CD8-positive, alpha-beta memory T cell (primary cell): ENCODE measurements at regions not wholly inside any gene's neighbourhood (a gene's known extent, or its start where the extent isn't known, plus 50 kb on each side); places are given as distances from the start of the nearest gene placed in this dataset.

Source experiments
- CTCF ChIA-PET: fragments of 350-600 bp; sonication (Branson Sonifier 250); formaldehyde crosslinking; loops from one replicate; lab custom pipeline; 2021; ENCODE audit warnings: antibody characterized with exemption; lab: Charles Lee
- POLR2A ChIA-PET: fragments of 350-600 bp; sonication (Branson Sonifier 250); formaldehyde crosslinking; loops from one replicate; lab custom pipeline; 2021; ENCODE audit warnings: antibody characterized with exemption; lab: Charles Lee
- DNase-seq, 5 donors: peaks; one replicate each; pipeline versions ENCODE4 v3.0.0 to v3.0.0-alpha.2; 2020 to 2022; ENCODE audit warnings: mixed read lengths in 1 of 5
- H3K27ac ChIP-seq: one replicate; pipeline ENCODE4 v1.7.0; 2013; ENCODE audit warnings: low read depth, mild to moderate bottlenecking, low read length, moderate library complexity
- H3K27me3 ChIP-seq: 2 replicates; pipeline ENCODE4 v1.7.0; 2013; ENCODE audit warnings: low read length, mild to moderate bottlenecking; ENCODE audit not compliant: insufficient read depth, poor library complexity, severe bottlenecking
- H3K36me3 ChIP-seq: 2 replicates; pipeline ENCODE4 v1.7.0; 2013; ENCODE audit warnings: mild to moderate bottlenecking, low read length, moderate library complexity; ENCODE audit not compliant: insufficient read depth
- H3K4me1 ChIP-seq: 2 replicates; pipeline ENCODE4 v1.7.0; 2013; ENCODE audit warnings: mild to moderate bottlenecking, low read length, moderate library complexity; ENCODE audit not compliant: insufficient read depth
- H3K4me3 ChIP-seq: 2 replicates; pipeline ENCODE4 v1.7.0; 2013; ENCODE audit warnings: mild to moderate bottlenecking, low read length
- H3K9me3 ChIP-seq: 2 replicates; pipeline ENCODE4 v1.7.0; 2013; ENCODE audit warnings: mild to moderate bottlenecking, low read length
- H3K27ac Mint-ChIP-seq, 8 donors: one replicate each; pipeline ENCODE4 v1.8.0; 2020 to 2021; ENCODE audit warnings: mixed read lengths in 8 of 8, mild to moderate bottlenecking in 6 of 8, inconsistent platforms in 3 of 8, moderate library complexity in 3 of 8
- H3K27me3 Mint-ChIP-seq, 2 donors: one replicate each; pipeline ENCODE4 v1.8.0; 2020 to 2021; ENCODE audit warnings: mixed read lengths in 2 of 2, mild to moderate bottlenecking in 1 of 2, moderate library complexity in 1 of 2
- H3K36me3 Mint-ChIP-seq, 3 donors: one replicate each; pipeline ENCODE4 v1.8.0; 2020 to 2021; ENCODE audit warnings: mixed read lengths in 3 of 3, inconsistent platforms in 1 of 3, mild to moderate bottlenecking in 1 of 3
- H3K4me1 Mint-ChIP-seq, 3 donors: one replicate each; pipeline ENCODE4 v1.8.0; 2020 to 2021; ENCODE audit warnings: mixed read lengths in 3 of 3, inconsistent platforms in 1 of 3, mild to moderate bottlenecking in 1 of 3
- H3K4me3 Mint-ChIP-seq, 7 donors: one replicate each; pipeline ENCODE4 v1.8.0; 2020 to 2021; ENCODE audit warnings: mixed read lengths in 7 of 7, mild to moderate bottlenecking in 6 of 7, moderate library complexity in 4 of 7, inconsistent platforms in 2 of 7
- H3K9me3 Mint-ChIP-seq, 5 donors: one replicate each; pipeline ENCODE4 v1.8.0; 2020 to 2022; ENCODE audit warnings: mixed read lengths in 5 of 5, mild to moderate bottlenecking in 3 of 5, moderate library complexity in 2 of 5, inconsistent platforms in 1 of 5

DNA sequence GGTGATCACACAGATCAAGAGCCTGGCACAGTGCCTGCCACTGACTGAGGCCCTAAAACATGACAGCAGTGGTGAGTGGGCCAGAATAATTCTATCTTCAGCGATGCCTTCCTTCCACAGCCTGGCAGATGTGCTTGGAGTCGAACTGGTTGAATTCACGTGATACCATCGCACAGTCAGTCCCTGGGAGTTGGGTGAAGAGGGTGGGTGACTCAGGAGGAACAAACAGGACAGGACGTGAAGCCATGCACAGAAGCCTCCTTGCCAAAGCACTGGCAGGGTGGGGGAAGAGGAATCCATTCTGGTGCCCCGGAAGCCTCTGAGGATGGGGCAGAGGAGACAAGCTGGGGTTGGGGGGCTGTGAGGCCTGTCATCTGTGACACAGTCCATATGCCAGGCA is 80.3 kb upstream of the WNT4 start:
- H3K4me1 Mint-ChIP-seq: no peaks in the 10 kb centered on the region
- no peak overlapping the region for H3K27ac Mint-ChIP-seq
- Histone ChIP-seq H3K4me1 (no peaks in the 10 kb centered on the region), H3K27ac (no peak overlapping the region), H3K4me3 (no peak overlapping the region), H3K9me3 (no peaks in the 10 kb centered on the region), H3K27me3 (no peaks in the 10 kb centered on the region), H3K36me3 (no peaks in the 10 kb centered on the region)
- DNase-seq: no peak
- CTCF ChIA-PET: no interaction called here
- no peaks in the 10 kb centered on the region for H3K9me3 Mint-ChIP-seq
- POLR2A ChIA-PET: no interaction called here
- peaks cover 11 to 51% of the 10 kb centered on the region in 2 donors for H3K27me3 Mint-ChIP-seq
- no peaks in the 10 kb centered on the region for H3K36me3 Mint-ChIP-seq
- no peak overlapping the region for H3K4me3 Mint-ChIP-seq

DNA sequence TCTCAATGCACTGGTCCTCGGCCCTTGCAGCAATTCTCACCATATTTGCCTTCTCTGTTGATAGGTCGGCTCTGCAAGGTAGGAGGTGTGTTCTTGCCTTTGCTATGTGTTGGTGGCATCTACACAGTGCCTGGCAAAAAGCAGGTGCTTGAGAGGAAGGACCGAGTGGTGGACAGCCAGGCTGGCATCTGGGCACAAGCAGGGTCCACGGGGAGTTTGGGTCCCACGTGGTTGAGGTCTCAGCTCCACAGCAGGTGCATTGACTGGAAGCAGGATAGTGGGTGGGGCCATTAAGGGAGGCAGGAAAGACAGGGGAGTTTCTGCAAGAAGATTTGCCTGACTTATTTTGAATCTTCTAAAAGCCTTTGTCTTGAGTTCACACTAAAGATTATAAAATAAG is 81.2 kb upstream of the WNT4 start:
- no peaks in the 10 kb centered on the region for H3K27me3 ChIP-seq
- ChIA-PET POLR2A (no interaction called here), CTCF (no interaction called here)
- no peaks in the 10 kb centered on the region for H3K9me3 ChIP-seq
- H3K4me3 ChIP-seq: no peak overlapping the region
- H3K4me1 ChIP-seq: no peaks in the 10 kb centered on the region
- peaks cover 0 to 2% (median 0%) of the 10 kb centered on the region in 5 donors for H3K9me3 Mint-ChIP-seq
- DNase-seq: no peak
- peak overlapping the region in 2 of 8 donors; percentile 1 to 70 for H3K27ac Mint-ChIP-seq
- H3K27me3 Mint-ChIP-seq: peaks cover 9 to 49% of the 10 kb centered on the region in 2 donors
- H3K36me3 Mint-ChIP-seq: no peaks in the 10 kb centered on the region
- no peak overlapping the region for H3K4me3 Mint-ChIP-seq
- H3K36me3 ChIP-seq: no peaks in the 10 kb centered on the region
- no peaks in the 10 kb centered on the region for H3K4me1 Mint-ChIP-seq
- no peak overlapping the region for H3K27ac ChIP-seq

DNA sequence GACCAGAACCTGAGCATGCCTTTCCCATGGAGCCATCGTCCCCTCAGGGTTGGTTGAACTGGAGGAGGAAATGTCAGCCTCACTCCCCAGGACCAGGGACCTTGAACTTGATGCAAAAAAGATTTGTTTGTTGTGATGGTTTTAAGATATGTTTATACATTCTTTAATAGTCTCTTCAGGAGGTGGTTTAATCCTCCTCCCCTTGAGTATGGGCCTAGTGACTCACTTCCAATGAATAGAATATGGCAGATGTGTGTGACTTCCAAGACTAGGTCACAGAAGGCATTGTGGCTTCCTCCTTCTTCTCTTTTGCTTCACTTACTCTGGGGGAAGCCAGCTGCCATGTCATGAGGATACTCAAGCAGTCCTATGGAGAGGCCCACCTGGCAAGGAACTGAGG is 81.7 kb upstream of the WNT4 start:
- no peaks in the 10 kb centered on the region for H3K36me3 ChIP-seq
- ChIA-PET CTCF (no interaction called here), POLR2A (no interaction called here)
- peaks cover 8 to 46% of the 10 kb centered on the region in 2 donors for H3K27me3 Mint-ChIP-seq
- no peak overlapping the region for H3K4me3 Mint-ChIP-seq
- H3K27ac ChIP-seq: no peak overlapping the region
- peaks cover 0 to 2% (median 0%) of the 10 kb centered on the region in 5 donors for H3K9me3 Mint-ChIP-seq
- no peak overlapping the region for H3K4me3 ChIP-seq
- H3K9me3 ChIP-seq: no peaks in the 10 kb centered on the region
- no peaks in the 10 kb centered on the region for H3K36me3 Mint-ChIP-seq
- no peak for DNase-seq
- H3K27me3 ChIP-seq: no peaks in the 10 kb centered on the region
- H3K27ac Mint-ChIP-seq: no peak overlapping the region
- no peaks in the 10 kb centered on the region for H3K4me1 Mint-ChIP-seq
- H3K4me1 ChIP-seq: no peaks in the 10 kb centered on the region

DNA sequence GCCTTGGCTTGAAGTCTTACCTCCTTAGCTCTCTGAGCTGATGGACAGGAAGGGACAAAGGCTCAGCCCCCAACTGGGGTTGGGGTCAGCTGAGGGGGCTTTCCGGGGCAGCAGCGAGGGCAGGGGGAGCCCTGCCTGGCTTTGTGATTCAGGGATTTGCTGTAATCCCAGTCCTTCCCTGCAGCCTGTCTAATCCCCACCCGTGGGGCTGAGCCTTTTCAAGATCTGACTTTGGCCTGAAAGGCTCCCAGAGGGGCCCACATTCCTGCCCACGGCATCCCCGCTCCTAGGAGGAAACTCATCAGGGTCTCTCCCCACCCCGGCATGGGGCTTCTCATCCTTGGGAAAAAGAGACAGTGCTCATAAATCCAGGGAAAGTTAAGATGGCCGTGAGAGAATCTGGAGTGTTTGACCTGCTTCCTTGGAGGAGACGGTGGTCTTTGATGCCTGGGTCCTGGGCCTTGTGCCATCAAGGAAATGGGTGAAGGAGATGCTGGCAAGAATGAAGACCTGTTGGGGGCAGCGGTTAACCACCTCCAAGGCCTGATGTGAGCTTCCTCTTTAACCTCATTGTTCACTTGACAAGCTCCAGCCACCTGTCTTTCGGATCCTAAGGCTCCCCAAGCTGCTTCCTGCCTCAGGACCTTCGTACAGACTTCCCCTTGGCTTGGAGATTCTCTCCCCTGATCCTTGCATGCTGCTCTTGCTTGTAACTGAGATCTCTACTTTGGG is 83.1 kb upstream of the WNT4 start:
- H3K27me3 Mint-ChIP-seq: peaks cover 9 to 41% of the 10 kb centered on the region in 2 donors
- Histone ChIP-seq H3K4me3 (no peak overlapping the region), H3K4me1 (no peaks in the 10 kb centered on the region), H3K9me3 (no peaks in the 10 kb centered on the region), H3K36me3 (no peaks in the 10 kb centered on the region), H3K27me3 (no peaks in the 10 kb centered on the region), H3K27ac (no peak overlapping the region)
- no peaks in the 10 kb centered on the region for H3K36me3 Mint-ChIP-seq
- no peak overlapping the region for H3K27ac Mint-ChIP-seq
- peak in 1 of 5 donors; percentile 8 for DNase-seq
- ChIA-PET CTCF (no interaction called here), POLR2A (no interaction called here)
- H3K9me3 Mint-ChIP-seq: peaks cover 0 to 2% (median 0%) of the 10 kb centered on the region in 5 donors
- H3K4me3 Mint-ChIP-seq: no peak overlapping the region
- H3K4me1 Mint-ChIP-seq: no peaks in the 10 kb centered on the region

DNA sequence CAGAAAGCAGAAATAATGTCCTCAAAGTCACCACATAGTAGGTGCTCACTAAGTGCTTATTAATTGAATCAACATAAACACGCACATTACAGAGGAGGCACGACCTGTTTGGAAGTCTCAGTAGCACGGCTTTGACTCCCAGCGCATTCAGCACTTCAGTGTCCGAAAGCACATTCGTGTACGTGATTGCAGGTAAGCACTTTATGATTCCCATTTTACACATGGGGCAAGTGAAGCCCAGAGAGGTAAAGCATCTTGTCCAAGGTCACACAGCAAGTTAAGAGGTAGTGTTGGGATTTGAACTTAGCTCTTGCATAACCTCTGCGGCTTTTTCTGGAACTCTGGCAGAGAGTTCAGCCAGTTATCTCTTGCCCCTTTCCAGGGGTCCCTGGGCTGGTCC is 85.2 kb upstream of the WNT4 start:
- Histone ChIP-seq H3K36me3 (no peaks in the 10 kb centered on the region), H3K4me1 (no peaks in the 10 kb centered on the region), H3K27ac (no peak overlapping the region), H3K4me3 (no peak overlapping the region), H3K9me3 (no peaks in the 10 kb centered on the region), H3K27me3 (no peaks in the 10 kb centered on the region)
- ChIA-PET POLR2A (no interaction called here), CTCF (no interaction called here)
- Mint-ChIP-seq H3K9me3 (peaks cover 0 to 2% (median 0%) of the 10 kb centered on the region in 5 donors), H3K27ac (no peak overlapping the region), H3K4me3 (no peak overlapping the region), H3K36me3 (no peaks in the 10 kb centered on the region), H3K4me1 (no peaks in the 10 kb centered on the region), H3K27me3 (peaks cover 11 to 40% of the 10 kb centered on the region in 2 donors)
- DNase-seq: no peak

DNA sequence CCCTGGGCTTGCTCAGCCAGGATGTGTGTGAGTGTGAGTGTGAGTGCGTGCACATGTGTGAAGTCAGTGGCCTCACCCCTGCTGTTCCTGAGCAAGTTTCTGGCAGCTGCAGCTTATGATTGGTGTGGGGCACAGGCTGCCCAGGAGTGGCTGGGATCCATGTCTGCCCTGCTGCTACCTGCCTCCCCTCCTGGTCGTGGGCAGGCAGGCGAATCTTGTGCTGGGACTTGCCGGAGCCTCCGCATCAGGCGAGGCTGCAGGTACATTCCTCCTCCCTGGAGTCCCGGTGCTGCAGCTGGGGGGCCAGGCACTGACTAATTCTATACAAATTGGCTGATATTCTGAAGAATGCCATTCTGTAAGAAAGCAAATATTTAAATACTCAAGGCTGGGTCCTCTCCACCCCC is 85.6 kb upstream of the WNT4 start:
- DNase-seq: no peak
- H3K4me3 Mint-ChIP-seq: no peak overlapping the region
- H3K27ac Mint-ChIP-seq: no peak overlapping the region
- H3K4me3 ChIP-seq: no peak overlapping the region
- peaks cover 8 to 35% of the 10 kb centered on the region in 2 donors for H3K27me3 Mint-ChIP-seq
- no peaks in the 10 kb centered on the region for H3K27me3 ChIP-seq
- no peaks in the 10 kb centered on the region for H3K9me3 ChIP-seq
- H3K36me3 ChIP-seq: no peaks in the 10 kb centered on the region
- peaks cover 0 to 2% (median 0%) of the 10 kb centered on the region in 5 donors for H3K9me3 Mint-ChIP-seq
- ChIA-PET POLR2A (no interaction called here), CTCF (no interaction called here)
- H3K4me1 ChIP-seq: no peaks in the 10 kb centered on the region
- no peaks in the 10 kb centered on the region for H3K36me3 Mint-ChIP-seq
- H3K27ac ChIP-seq: no peak overlapping the region
- H3K4me1 Mint-ChIP-seq: no peaks in the 10 kb centered on the region

DNA sequence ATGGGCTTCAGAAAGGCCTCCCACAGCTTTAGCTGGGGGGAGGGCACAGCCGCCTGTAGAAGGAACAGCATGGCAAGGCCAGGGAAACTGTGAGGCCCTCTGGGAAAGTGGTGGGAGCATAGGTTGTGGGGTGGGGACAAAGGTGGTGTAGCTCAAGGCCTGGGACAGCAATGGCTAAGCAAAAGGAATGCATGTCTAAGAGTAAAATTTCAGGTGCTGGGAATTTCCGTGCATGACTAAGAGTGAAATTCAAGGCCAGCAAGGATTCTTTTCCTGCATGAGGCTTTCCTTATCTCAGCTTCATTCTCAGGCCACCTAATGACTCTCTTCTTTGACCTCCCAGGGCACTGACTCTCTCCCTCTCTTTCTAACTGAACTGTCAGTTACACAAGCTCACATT is 86.5 kb upstream of the WNT4 start:
- POLR2A ChIA-PET: no interaction called here
- H3K9me3 Mint-ChIP-seq: peaks cover 0 to 2% (median 0%) of the 10 kb centered on the region in 5 donors
- no peak overlapping the region for H3K27ac Mint-ChIP-seq
- no peak overlapping the region for H3K27ac ChIP-seq
- no peaks in the 10 kb centered on the region for H3K4me1 Mint-ChIP-seq
- H3K36me3 Mint-ChIP-seq: no peaks in the 10 kb centered on the region
- H3K4me3 ChIP-seq: no peak overlapping the region
- CTCF ChIA-PET: no interaction called here
- H3K4me3 Mint-ChIP-seq: no peak overlapping the region
- DNase-seq: no peak
- no peaks in the 10 kb centered on the region for H3K9me3 ChIP-seq
- H3K4me1 ChIP-seq: no peaks in the 10 kb centered on the region
- H3K27me3 ChIP-seq: no peaks in the 10 kb centered on the region
- peaks cover 6 to 33% of the 10 kb centered on the region in 2 donors for H3K27me3 Mint-ChIP-seq
- H3K36me3 ChIP-seq: no peaks in the 10 kb centered on the region

DNA sequence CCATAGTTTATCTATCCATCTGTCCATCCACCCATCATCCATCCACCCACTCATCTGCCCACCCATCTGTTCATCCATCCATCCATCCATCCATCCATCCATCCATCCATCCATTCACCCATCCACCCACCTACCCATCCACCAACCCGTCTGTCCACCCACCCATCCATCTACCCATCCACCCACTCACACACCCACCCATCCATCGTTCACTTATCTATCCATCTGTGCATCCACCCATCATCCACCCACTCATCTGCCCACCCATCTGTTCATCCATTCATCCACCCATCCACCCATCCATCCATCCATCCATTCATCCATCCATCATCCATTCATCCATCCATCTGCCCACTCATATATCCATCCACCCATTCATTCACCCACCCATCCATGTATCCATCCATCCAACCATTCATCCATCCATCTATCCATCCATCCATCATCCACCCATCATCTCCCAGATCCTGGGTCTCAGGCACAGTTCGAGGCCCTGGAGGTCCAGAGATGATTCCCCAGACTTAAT is 88.2 kb upstream of the WNT4 start:
- no peak for DNase-seq
- Histone ChIP-seq H3K36me3 (no peaks in the 10 kb centered on the region), H3K27ac (no peak overlapping the region), H3K27me3 (no peaks in the 10 kb centered on the region), H3K4me1 (no peaks in the 10 kb centered on the region), H3K9me3 (no peaks in the 10 kb centered on the region), H3K4me3 (no peak overlapping the region)
- Mint-ChIP-seq H3K9me3 (peaks cover 0 to 2% (median 0%) of the 10 kb centered on the region in 5 donors), H3K27ac (no peak overlapping the region), H3K27me3 (peaks cover 6 to 30% of the 10 kb centered on the region in 2 donors), H3K36me3 (no peaks in the 10 kb centered on the region), H3K4me1 (no peaks in the 10 kb centered on the region), H3K4me3 (peak overlapping the region in 1 of 7 donors; percentile 44)
- ChIA-PET POLR2A (no interaction called here), CTCF (no interaction called here)
